Endothelial cell of umbilical vein (primary cell): ENCODE measurements at regions not wholly inside any gene's neighbourhood (a gene's known extent, or its start where the extent isn't known, plus 50 kb on each side); places are given as distances from the start of the nearest gene placed in this dataset.

Experiments
- BruUV-seq: library from RNA; stranded (reverse); fragments of 400-500 nt; replicated peaks from 2 replicates; lab custom pipeline; 2021; lab: Mats Ljungman, UMichigan
- CTCF ChIA-PET: fragments of 300-600, 350-600 bp; sonication (Branson Sonifier 250); formaldehyde crosslinking; loops from one replicate; lab custom pipeline; 2021; ENCODE audit warnings: antibody characterized with exemption, inconsistent platforms; lab: Charles Lee
- POLR2A ChIA-PET: fragments of 300-600, 350-600 bp; sonication (Branson Sonifier 250); formaldehyde crosslinking; loops from one replicate; lab custom pipeline; 2021; ENCODE audit warnings: antibody characterized with exemption, inconsistent platforms; lab: Charles Lee
- DNase-seq: peaks from one replicate; pipeline ENCODE4 v3.0.0-alpha.2; 2011; ENCODE audit warnings: low read depth, low spot score
- FAIRE-seq: peaks from 2 replicates; lab custom pipeline; 2011; peaks lifted over from hg19 to GRCh38; lab: Jason Lieb, UNC
- H2AFZ ChIP-seq: 2 replicates; pipeline ENCODE4 v1.6.0; 2012; ENCODE audit warnings: low read depth, low read length, control low read depth, inconsistent platforms
- H3K27ac ChIP-seq: 2 replicates; pipeline ENCODE4 v1.5.1; 2011; ENCODE audit warnings: low read depth, mild to moderate bottlenecking, control low read depth, low read length, moderate library complexity; ENCODE audit not compliant: insufficient read depth
- H3K27me3 ChIP-seq, 2 experiments: 2 replicates each; pipeline versions ENCODE4 v1.6.0 to v1.6.1; 2011; ENCODE audit warnings: low read length in 2 of 2, mixed read lengths in 1 of 2; ENCODE audit not compliant: control insufficient read depth in 2 of 2, insufficient read depth in 2 of 2
- H3K36me3 ChIP-seq, 2 experiments: 2 replicates in 1 of 2; 3 replicates in 1 of 2; pipeline ENCODE4 v1.5.1; 2011; ENCODE audit warnings: low read length in 2 of 2, mild to moderate bottlenecking in 1 of 2, moderate library complexity in 1 of 2; ENCODE audit not compliant: control insufficient read depth in 2 of 2, insufficient read depth in 2 of 2; ENCODE audit errors: extremely low read depth in 1 of 2
- H3K4me1 ChIP-seq: 3 replicates; pipeline ENCODE4 v1.5.1; 2011; ENCODE audit warnings: mild to moderate bottlenecking, low read length; ENCODE audit not compliant: control insufficient read depth, insufficient read depth; ENCODE audit errors: extremely low read depth
- H3K4me2 ChIP-seq: 2 replicates; pipeline ENCODE4 v1.6.1; 2011; ENCODE audit warnings: low read length, control low read depth, mixed read lengths; ENCODE audit not compliant: insufficient read depth
- H3K4me3 ChIP-seq, 3 experiments: fragments of 200-600 bp in 1 of 3; sonication (generic), shearing (Covaris generic) in 1 of 3; replicated peaks in 1 of 3; 2 replicates each; pipeline ENCODE4 v1.5.1; 2011 to 2016; ENCODE audit warnings: control low read depth in 3 of 3, low read length in 3 of 3, mild to moderate bottlenecking in 2 of 3, inconsistent platforms in 1 of 3, low read depth in 1 of 3, moderate library complexity in 1 of 3; ENCODE audit not compliant: insufficient read depth in 1 of 3
- H3K79me2 ChIP-seq: 2 replicates; pipeline ENCODE4 v1.6.0; 2012; ENCODE audit warnings: low read length, inconsistent platforms; ENCODE audit not compliant: control insufficient read depth, insufficient read depth
- H3K9ac ChIP-seq: replicated peaks from 2 replicates; pipeline ENCODE3; 2011; ENCODE audit warnings: low read length, control low read depth; ENCODE audit not compliant: insufficient read depth; ENCODE audit errors: extremely low read depth
- H3K9me1 ChIP-seq: replicated peaks from 3 replicates; pipeline ENCODE4 v1.6.0; 2011; ENCODE audit warnings: mild to moderate bottlenecking, low read length; ENCODE audit not compliant: control insufficient read depth, insufficient read depth; ENCODE audit errors: extremely low read depth
- H3K9me3 ChIP-seq: replicated peaks from 2 replicates; pipeline ENCODE4 v1.5.1; 2012; ENCODE audit warnings: low read length, inconsistent platforms; ENCODE audit not compliant: control insufficient read depth, insufficient read depth
- H4K20me1 ChIP-seq: replicated peaks from 2 replicates; pipeline ENCODE3; 2011; ENCODE audit warnings: mild to moderate bottlenecking, low read length; ENCODE audit not compliant: control insufficient read depth, insufficient read depth; ENCODE audit errors: extremely low read depth
- EZH2 ChIP-seq: IDR thresholded peaks from 2 replicates; pipeline ENCODE4 v1.6.1; 2012; ENCODE audit warnings: borderline replicate concordance, low read depth, mild to moderate bottlenecking, moderate library complexity, low read length, inconsistent platforms; ENCODE audit not compliant: severe bottlenecking
- FOS ChIP-seq: IDR thresholded peaks from 2 replicates; pipeline ENCODE4 v1.6.1; 2011; ENCODE audit warnings: mild to moderate bottlenecking, low read length, moderate library complexity, borderline replicate concordance; ENCODE audit not compliant: insufficient read depth
- JUN ChIP-seq: IDR thresholded peaks from 2 replicates; pipeline ENCODE4 v1.6.1; 2011; ENCODE audit warnings: borderline replicate concordance, low read depth; ENCODE audit not compliant: insufficient read length, insufficient read depth
- POLR2A ChIP-seq: IDR thresholded peaks from 2 replicates; pipeline ENCODE4 v1.6.1; 2012; ENCODE audit warnings: low read depth, mild to moderate bottlenecking, control low read depth, low read length
- POLR2AphosphoS5 ChIP-seq: IDR thresholded peaks from 2 replicates; pipeline ENCODE4 v1.6.1; 2012; ENCODE audit warnings: low read depth, mild to moderate bottlenecking, control low read depth, low read length, moderate library complexity; ENCODE audit not compliant: insufficient read depth
- dilution Hi-C: fragments of 300-500 bp; cut with MboI; formaldehyde crosslinking; loops from one replicate; pipeline ENCODE4 v1.15.0; 2019; ENCODE audit warnings: low sequenced_read_pairs; ENCODE audit not compliant: extremely low pct_ligation_motif_present
- intact Hi-C: fragments of 100-400 bp; cut with micrococcal nuclease; formaldehyde crosslinking; loops from one replicate; pipeline ENCODE4 v1.10.0; 2022
- TF ChIP-seq, protein P1 (sequence below): IDR thresholded peaks from 2 replicates; pipeline ENCODE4 v1.6.1; 2011; ENCODE audit not compliant: insufficient read depth, insufficient read length
- TF ChIP-seq, protein P2 (sequence below), 2 donors: IDR thresholded peaks; 1 replicate in 1 of 2; 2 replicates in 1 of 2; pipeline ENCODE4 v1.5.1; 2011; ENCODE audit warnings: low read length in 2 of 2, mild to moderate bottlenecking in 2 of 2, moderate library complexity in 2 of 2, control low read depth in 1 of 2, inconsistent platforms in 1 of 2, low read depth in 1 of 2; ENCODE audit not compliant: insufficient read depth in 1 of 2; ENCODE audit errors: extremely low read depth in 1 of 2

DNA sequence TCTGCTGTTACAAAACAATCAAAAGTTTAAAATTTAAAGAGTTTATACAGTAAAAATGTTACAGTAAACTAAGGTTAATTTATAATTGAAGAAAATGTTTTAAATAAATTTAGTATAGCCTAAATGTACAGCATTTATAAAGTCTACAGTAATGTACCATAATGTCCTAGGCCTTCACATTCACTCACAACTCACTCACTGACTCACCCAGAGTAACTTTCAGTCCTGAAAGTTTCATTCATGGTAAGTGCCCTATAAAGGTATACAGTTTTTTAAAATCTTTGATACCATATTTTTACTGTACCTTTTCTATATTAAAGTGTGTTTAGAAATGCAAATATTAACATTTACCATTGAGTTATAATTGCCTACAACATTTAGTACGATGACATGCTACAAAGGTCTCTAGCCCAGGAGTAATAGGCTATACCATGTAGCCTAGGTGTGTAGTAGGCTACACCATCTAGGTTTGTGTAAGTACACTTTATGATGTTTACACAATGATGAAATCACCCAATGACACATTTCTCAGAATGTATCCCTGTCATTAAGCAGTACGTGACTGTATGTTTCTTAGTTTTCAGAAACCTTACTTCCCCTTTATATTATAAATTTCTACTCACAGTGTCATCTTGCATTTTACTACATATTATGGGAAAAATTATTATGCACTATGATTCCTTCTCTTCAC lies 320.8 kb downstream of the ADAM29 start:
- DNase-seq (no peak), FAIRE-seq (no peak)
- no peak overlapping the region for H3K9ac ChIP-seq
- H4K20me1 ChIP-seq: no peaks in the 10 kb centered on the region
- POLR2A ChIA-PET: no interaction called here
- no TSS peak for BruUV-seq
- no peak for TF ChIP-seq JUN
- TF ChIP-seq POLR2A: no peak
- TF ChIP-seq FOS: no peak
- TF ChIP-seq, protein P1, sequence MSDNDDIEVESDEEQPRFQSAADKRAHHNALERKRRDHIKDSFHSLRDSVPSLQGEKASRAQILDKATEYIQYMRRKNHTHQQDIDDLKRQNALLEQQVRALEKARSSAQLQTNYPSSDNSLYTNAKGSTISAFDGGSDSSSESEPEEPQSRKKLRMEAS: no peak
- TF ChIP-seq POLR2AphosphoS5: no peak
- no peaks in the 10 kb centered on the region for H3K36me3 ChIP-seq
- intact Hi-C loops: no loop called here
- H3K4me1 ChIP-seq: no peaks in the 10 kb centered on the region
- peaks cover 4% of the 10 kb centered on the region for H3K9me3 ChIP-seq
- H2AFZ ChIP-seq: no peak overlapping the region
- no peaks in the 10 kb centered on the region for H3K79me2 ChIP-seq
- no peaks in the 10 kb centered on the region for H3K27me3 ChIP-seq
- H3K4me2 ChIP-seq: no peak overlapping the region
- H3K27ac ChIP-seq: no peak overlapping the region
- H3K9me1 ChIP-seq: no peaks in the 10 kb centered on the region
- no peak overlapping the region for H3K4me3 ChIP-seq
- CTCF ChIA-PET: no interaction called here
- dilution Hi-C loops: no loop called here

DNA sequence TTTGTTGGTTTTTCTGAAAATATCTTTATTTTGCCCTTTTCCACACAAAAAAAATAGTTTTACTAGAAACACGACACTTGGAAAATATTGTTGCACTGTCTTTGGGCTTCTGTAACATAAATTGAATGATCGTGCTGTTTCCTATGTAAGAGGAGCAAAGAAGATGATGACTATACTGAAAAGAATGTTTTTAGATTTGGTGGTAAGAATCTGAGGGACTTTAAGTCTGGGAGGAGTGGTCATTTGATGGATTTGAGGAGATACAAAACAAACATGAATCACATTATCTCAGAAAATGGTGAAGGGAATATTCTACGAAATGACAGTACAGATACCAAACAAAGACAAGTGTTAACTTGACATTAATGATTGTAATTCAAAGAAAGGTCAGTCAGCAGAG lies 328.8 kb downstream of the ADAM29 start:
- H4K20me1 ChIP-seq: no peaks in the 10 kb centered on the region
- dilution Hi-C loops (no loop called here), intact Hi-C loops (no loop called here)
- CTCF ChIA-PET: no interaction called here
- no peak for DNase-seq
- H3K27me3 ChIP-seq: no peaks in the 10 kb centered on the region
- POLR2A ChIA-PET: no interaction called here
- H3K36me3 ChIP-seq: no peaks in the 10 kb centered on the region
- H3K9ac ChIP-seq: no peak overlapping the region
- FAIRE-seq: no peak
- H3K9me1 ChIP-seq: no peaks in the 10 kb centered on the region
- H3K4me1 ChIP-seq: no peaks in the 10 kb centered on the region
- no peak overlapping the region for H3K4me3 ChIP-seq
- H3K27ac ChIP-seq: no peak overlapping the region
- TF ChIP-seq, protein P2, sequence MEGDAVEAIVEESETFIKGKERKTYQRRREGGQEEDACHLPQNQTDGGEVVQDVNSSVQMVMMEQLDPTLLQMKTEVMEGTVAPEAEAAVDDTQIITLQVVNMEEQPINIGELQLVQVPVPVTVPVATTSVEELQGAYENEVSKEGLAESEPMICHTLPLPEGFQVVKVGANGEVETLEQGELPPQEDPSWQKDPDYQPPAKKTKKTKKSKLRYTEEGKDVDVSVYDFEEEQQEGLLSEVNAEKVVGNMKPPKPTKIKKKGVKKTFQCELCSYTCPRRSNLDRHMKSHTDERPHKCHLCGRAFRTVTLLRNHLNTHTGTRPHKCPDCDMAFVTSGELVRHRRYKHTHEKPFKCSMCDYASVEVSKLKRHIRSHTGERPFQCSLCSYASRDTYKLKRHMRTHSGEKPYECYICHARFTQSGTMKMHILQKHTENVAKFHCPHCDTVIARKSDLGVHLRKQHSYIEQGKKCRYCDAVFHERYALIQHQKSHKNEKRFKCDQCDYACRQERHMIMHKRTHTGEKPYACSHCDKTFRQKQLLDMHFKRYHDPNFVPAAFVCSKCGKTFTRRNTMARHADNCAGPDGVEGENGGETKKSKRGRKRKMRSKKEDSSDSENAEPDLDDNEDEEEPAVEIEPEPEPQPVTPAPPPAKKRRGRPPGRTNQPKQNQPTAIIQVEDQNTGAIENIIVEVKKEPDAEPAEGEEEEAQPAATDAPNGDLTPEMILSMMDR (IDR thresholded peaks at IDR 0.05; ENCODE audit: extremely low read depth in 1 of 2, insufficient read depth in 1 of 2, low read depth in 1 of 2, low read length in 2 of 2): no peak
- no peak for TF ChIP-seq EZH2
- no peak overlapping the region for H3K4me2 ChIP-seq
- H3K79me2 ChIP-seq: no peaks in the 10 kb centered on the region
- BruUV-seq: no TSS peak
- peaks cover 3% of the 10 kb centered on the region for H3K9me3 ChIP-seq
- H2AFZ ChIP-seq: no peak overlapping the region
